Spleen (tissue), 11 donors: ENCODE measurements at regions not wholly inside any gene's neighbourhood (a gene's known extent, or its start where the extent isn't known, plus 50 kb on each side); places are given as distances from the start of the nearest gene placed in this dataset.

Experiments used
- DNase-seq: peaks from one replicate; pipeline ENCODE4 v3.0.0-alpha.2; 2020
- H3K27ac ChIP-seq, 8 donors: fragments of 200-600 bp; sonication (generic) in 7 of 8; 1 replicate in 4 of 8; 2 replicates in 4 of 8; pipeline versions ENCODE4 v1.5.0 to v1.8.0; 2016 to 2021; ENCODE audit warnings: inconsistent platforms in 4 of 8, mild to moderate bottlenecking in 4 of 8, moderate library complexity in 1 of 8
- H3K27me3 ChIP-seq, 7 donors: fragments of 200-600 bp; sonication (generic) in 6 of 7; replicated peaks in 1 of 7; 1 replicate in 4 of 7; 2 replicates in 3 of 7; pipeline versions ENCODE4 v1.5.0 to v1.8.0; 2016 to 2021; ENCODE audit warnings: inconsistent platforms in 3 of 7, mild to moderate bottlenecking in 1 of 7
- H3K36me3 ChIP-seq, 6 donors: fragments of 200-600 bp; sonication (generic) in 5 of 6; 1 replicate in 4 of 6; 2 replicates in 2 of 6; pipeline versions ENCODE4 v1.5.0 to v1.8.0; 2016 to 2021; ENCODE audit warnings: inconsistent platforms in 2 of 6
- H3K4me1 ChIP-seq, 6 donors: fragments of 200-600 bp; sonication (generic) in 5 of 6; 1 replicate in 3 of 6; 2 replicates in 3 of 6; pipeline versions ENCODE4 v1.5.0 to v1.8.0; 2016 to 2021; ENCODE audit warnings: inconsistent platforms in 3 of 6
- H3K4me3 ChIP-seq, 8 donors: fragments of 200-600 bp; sonication (generic) in 7 of 8; 1 replicate in 4 of 8; 2 replicates in 4 of 8; pipeline versions ENCODE4 v1.5.0 to v1.8.0; 2016 to 2021; ENCODE audit warnings: inconsistent platforms in 4 of 8, mild to moderate bottlenecking in 4 of 8, moderate library complexity in 2 of 8
- H3K9me3 ChIP-seq, 8 donors: fragments of 200-600 bp; sonication (generic) in 7 of 8; 1 replicate in 4 of 8; 2 replicates in 4 of 8; pipeline versions ENCODE4 v1.5.0 to v1.8.0; 2016 to 2021; ENCODE audit warnings: inconsistent platforms in 4 of 8
- POLR2A ChIP-seq, 3 donors: fragments of 450-650 bp; IDR thresholded peaks; one replicate each; pipeline ENCODE4 v1.5.1; 2017; ENCODE audit warnings: antibody characterized with exemption in 3 of 3, mild to moderate bottlenecking in 1 of 3
- POLR2AphosphoS5 ChIP-seq, 3 donors: sonication (generic); formaldehyde crosslinking; IDR thresholded peaks; one replicate each; pipeline ENCODE4 v1.5.1; 2017; ENCODE audit warnings: antibody characterized with exemption in 3 of 3
- WGBS, 5 donors: extraction: QIAGEN DNeasy Blood & Tissue Kit in 3 of 5; methylation state at CpG; one replicate each; pipeline versions ENCODE4 v1.1.5 to v1.1.7; 2013 to 2018; 5-methylcytosine and 5-hydroxymethylcytosine counted together
- intact Hi-C: fragments of 100-400 bp; cut with DNase I; formaldehyde crosslinking; loops from one replicate; pipeline ENCODE4 v1.15.0; 2023; ENCODE audit warnings: low total_unique reads
- TF ChIP-seq, protein P1 (sequence below), 11 experiments: fragments of 200-600 bp in 7 of 11; fragments of 450-650 bp in 4 of 11; sonication (generic) in 4 of 11; IDR thresholded peaks in 8 of 11; conservative IDR thresholded peaks in 3 of 11; 1 replicate in 7 of 11; 2 replicates in 4 of 11; pipeline versions ENCODE4 v1.4.0 to v1.8.0; 2016 to 2021; ENCODE audit warnings: antibody characterized with exemption in 11 of 11, inconsistent platforms in 4 of 11, mild to moderate bottlenecking in 1 of 11
- donor health status: healthy with polysubstance abuse.
- donor health status: DM: no; HTN: no; CAD: no; lungs with moderate emphysema.
- donor health status: DM: no; HTN: no; CAD: no.
- donor health status: Bipolar disorder and iron deficiency.
- donor health status: healthy.
- donor health status: DM: no; HTN: no; CAD: no.
- donor health status: DM: yes; HTN: yes; CAD: no.

DNA sequence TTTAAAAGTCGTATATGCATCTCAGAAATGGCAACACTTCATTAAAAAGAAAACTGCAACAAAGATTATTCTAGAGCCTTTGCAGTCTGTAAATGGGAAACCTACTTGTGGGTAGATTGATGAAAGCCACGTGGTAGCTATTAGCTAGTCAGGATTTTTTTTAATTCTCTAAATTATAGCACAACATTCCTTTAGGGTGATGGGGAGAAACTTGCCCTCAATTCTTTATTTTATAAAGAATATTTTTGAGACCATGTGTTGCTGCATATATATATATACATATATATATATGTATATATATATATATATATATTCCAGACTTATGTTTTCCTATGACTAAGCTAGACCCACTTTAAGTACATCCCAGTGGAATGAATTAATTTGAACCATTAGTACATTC, 118.0 kb downstream of the PPP1R3A start:
- Histone ChIP-seq H3K36me3 (no peaks in the 10 kb centered on the region), H3K4me3 (no peak overlapping the region), H3K27ac (no peak overlapping the region), H3K4me1 (no peaks in the 10 kb centered on the region), H3K9me3 (no peaks in the 10 kb centered on the region), H3K27me3 (no peaks in the 10 kb centered on the region)
- intact Hi-C loops = no loop called here
- no peak for DNase-seq
- WGBS, 5 donors = 59 to 73% (median 67%) methylated on average over 2 of the region's 2 CpGs
- TF ChIP-seq POLR2A (IDR thresholded peaks at IDR 0.05) (no peak), POLR2AphosphoS5 (IDR thresholded peaks at IDR 0.05) (no peak)
- TF ChIP-seq, protein P1, sequence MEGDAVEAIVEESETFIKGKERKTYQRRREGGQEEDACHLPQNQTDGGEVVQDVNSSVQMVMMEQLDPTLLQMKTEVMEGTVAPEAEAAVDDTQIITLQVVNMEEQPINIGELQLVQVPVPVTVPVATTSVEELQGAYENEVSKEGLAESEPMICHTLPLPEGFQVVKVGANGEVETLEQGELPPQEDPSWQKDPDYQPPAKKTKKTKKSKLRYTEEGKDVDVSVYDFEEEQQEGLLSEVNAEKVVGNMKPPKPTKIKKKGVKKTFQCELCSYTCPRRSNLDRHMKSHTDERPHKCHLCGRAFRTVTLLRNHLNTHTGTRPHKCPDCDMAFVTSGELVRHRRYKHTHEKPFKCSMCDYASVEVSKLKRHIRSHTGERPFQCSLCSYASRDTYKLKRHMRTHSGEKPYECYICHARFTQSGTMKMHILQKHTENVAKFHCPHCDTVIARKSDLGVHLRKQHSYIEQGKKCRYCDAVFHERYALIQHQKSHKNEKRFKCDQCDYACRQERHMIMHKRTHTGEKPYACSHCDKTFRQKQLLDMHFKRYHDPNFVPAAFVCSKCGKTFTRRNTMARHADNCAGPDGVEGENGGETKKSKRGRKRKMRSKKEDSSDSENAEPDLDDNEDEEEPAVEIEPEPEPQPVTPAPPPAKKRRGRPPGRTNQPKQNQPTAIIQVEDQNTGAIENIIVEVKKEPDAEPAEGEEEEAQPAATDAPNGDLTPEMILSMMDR (IDR thresholded peaks at IDR 0.05 in 8 of 11, conservative IDR thresholded peaks at IDR 0.05 in 3 of 11) = no peak

- no peaks in the 10 kb centered on the region for H3K4me1 ChIP-seq
- intact Hi-C loops = no loop called here
- WGBS, 5 donors = 70 to 88% (median 79%) methylated on average over 3 of the region's 3 CpGs
- H3K27ac ChIP-seq = no peak overlapping the region
- no peaks in the 10 kb centered on the region for H3K9me3 ChIP-seq
- H3K36me3 ChIP-seq = no peaks in the 10 kb centered on the region
- no peaks in the 10 kb centered on the region for H3K27me3 ChIP-seq
- TF ChIP-seq POLR2A (IDR thresholded peaks at IDR 0.05) (no peak), POLR2AphosphoS5 (IDR thresholded peaks at IDR 0.05) (no peak)
- H3K4me3 ChIP-seq = no peak overlapping the region
- DNase-seq = no peak
Observed at GRCh38 chr7:113799896-113800295, 118.9 kb downstream of the PPP1R3A start.

DNA sequence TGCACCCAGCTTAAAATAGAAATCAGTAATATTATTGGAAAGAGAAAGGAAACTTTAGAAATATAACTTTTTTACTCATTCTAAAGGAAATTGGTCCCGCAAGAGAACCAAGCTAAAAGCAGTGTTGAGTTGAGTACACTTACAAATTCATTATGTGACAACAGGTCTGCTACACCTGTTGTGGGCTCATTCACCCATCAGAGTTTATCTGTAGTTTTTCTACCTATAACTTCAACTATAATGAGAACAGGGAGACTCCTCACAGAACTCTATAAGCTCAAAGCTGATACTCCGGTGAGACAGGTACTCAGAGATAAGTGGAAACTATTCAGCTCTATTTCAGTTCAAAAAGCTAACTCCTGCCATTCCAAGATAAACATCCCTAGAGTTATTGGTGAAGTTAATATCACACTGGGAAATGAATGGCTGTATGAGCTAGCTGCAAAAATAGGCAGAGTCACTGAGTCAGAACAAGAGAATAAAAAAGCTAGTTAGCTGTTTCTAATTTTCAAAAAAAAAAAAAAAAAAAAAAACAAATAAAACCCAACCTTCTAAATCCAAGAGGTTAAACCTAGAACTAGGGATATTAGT, 121.3 kb downstream of the PPP1R3A start:
- WGBS, 5 donors = 87 to 93% (median 89%) methylated on average over 2 of the region's 2 CpGs
- intact Hi-C loops = no loop called here
- no peak overlapping the region for H3K27ac ChIP-seq

GRCh38 chr7:113796557-113796956, 122.3 kb downstream of the PPP1R3A start:
- Histone ChIP-seq H3K36me3 (no peaks in the 10 kb centered on the region), H3K4me3 (no peak overlapping the region), H3K4me1 (no peaks in the 10 kb centered on the region), H3K9me3 (no peaks in the 10 kb centered on the region), H3K27me3 (no peaks in the 10 kb centered on the region), H3K27ac (no peak overlapping the region)
- intact Hi-C loops = no loop called here
- no peak for TF ChIP-seq POLR2AphosphoS5 (IDR thresholded peaks at IDR 0.05)
- TF ChIP-seq, protein P1 (IDR thresholded peaks at IDR 0.05 in 8 of 11, conservative IDR thresholded peaks at IDR 0.05 in 3 of 11) = no peak
- no peak for TF ChIP-seq POLR2A (IDR thresholded peaks at IDR 0.05)
- WGBS, 5 donors = 11 to 17% (median 13%) methylated on average over 2 of the region's 2 CpGs
- DNase-seq = no peak

More for the DNA sequence above, 121.3 kb downstream of the PPP1R3A start:
- no peaks in the 10 kb centered on the region for H3K4me1 ChIP-seq
- H3K36me3 ChIP-seq = no peaks in the 10 kb centered on the region
- no peak overlapping the region for H3K4me3 ChIP-seq
- no peaks in the 10 kb centered on the region for H3K27me3 ChIP-seq
- H3K9me3 ChIP-seq = no peaks in the 10 kb centered on the region
- no peak for TF ChIP-seq POLR2A (IDR thresholded peaks at IDR 0.05)
- TF ChIP-seq POLR2AphosphoS5 (IDR thresholded peaks at IDR 0.05) = no peak
- TF ChIP-seq, protein P1 (IDR thresholded peaks at IDR 0.05 in 8 of 11, conservative IDR thresholded peaks at IDR 0.05 in 3 of 11) = no peak
- no peak for DNase-seq

DNA sequence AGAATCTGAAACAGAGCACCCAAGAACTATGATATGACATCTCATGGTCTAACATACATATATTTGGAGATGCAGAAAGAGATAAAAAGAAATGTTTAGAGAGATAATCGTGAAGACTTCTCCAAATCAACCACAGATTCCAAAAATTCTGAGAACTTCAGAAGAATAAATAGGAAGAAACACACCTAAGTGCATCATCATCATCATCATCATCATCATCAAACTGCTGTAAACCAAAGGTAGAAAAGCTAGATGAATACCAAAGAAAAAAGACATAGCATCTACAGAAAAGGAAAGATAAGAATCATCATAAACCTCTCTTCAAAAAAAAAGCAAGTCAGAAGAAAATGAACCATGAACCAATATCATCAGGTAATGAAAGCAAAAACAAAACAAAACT, 124.2 kb downstream of the PPP1R3A start:
- no peaks in the 10 kb centered on the region for H3K9me3 ChIP-seq
- no peak overlapping the region for H3K27ac ChIP-seq
- intact Hi-C loops = no loop called here
- H3K36me3 ChIP-seq = no peaks in the 10 kb centered on the region
- no peaks in the 10 kb centered on the region for H3K27me3 ChIP-seq
- H3K4me1 ChIP-seq = no peaks in the 10 kb centered on the region
- TF ChIP-seq POLR2A (IDR thresholded peaks at IDR 0.05) = no peak
- TF ChIP-seq, protein P1 (IDR thresholded peaks at IDR 0.05 in 8 of 11, conservative IDR thresholded peaks at IDR 0.05 in 3 of 11) = no peak
- no peak overlapping the region for H3K4me3 ChIP-seq
- WGBS, 5 donors = 47 to 69% (median 64%) methylated on average over 1 of the region's 1 CpG
- DNase-seq = no peak
